C4-2B (cell line): ENCODE measurements at regions not wholly inside any gene's neighbourhood (a gene's known extent, or its start where the extent isn't known, plus 50 kb on each side); places are given as distances from the start of the nearest gene placed in this dataset.

Experiments
- H3K27ac ChIP-seq: fragments of 450-650 bp; 2 replicates; pipeline ENCODE4 v1.5.1; 2017
- ZFX ChIP-seq: fragments of 450-650 bp; IDR thresholded peaks from 2 replicates; pipeline ENCODE4 v1.6.1; 2017
- TF ChIP-seq, protein P1 (sequence below): fragments of 450-650 bp; conservative IDR thresholded peaks from 2 replicates; pipeline ENCODE4 v1.5.1; 2017; ENCODE audit warnings: mild to moderate bottlenecking

GRCh38 chr12:42707312-42708226 lies 118.0 kb upstream of the PRICKLE1 start:
- H3K27ac ChIP-seq: no peak overlapping the region
- TF ChIP-seq, protein P1, sequence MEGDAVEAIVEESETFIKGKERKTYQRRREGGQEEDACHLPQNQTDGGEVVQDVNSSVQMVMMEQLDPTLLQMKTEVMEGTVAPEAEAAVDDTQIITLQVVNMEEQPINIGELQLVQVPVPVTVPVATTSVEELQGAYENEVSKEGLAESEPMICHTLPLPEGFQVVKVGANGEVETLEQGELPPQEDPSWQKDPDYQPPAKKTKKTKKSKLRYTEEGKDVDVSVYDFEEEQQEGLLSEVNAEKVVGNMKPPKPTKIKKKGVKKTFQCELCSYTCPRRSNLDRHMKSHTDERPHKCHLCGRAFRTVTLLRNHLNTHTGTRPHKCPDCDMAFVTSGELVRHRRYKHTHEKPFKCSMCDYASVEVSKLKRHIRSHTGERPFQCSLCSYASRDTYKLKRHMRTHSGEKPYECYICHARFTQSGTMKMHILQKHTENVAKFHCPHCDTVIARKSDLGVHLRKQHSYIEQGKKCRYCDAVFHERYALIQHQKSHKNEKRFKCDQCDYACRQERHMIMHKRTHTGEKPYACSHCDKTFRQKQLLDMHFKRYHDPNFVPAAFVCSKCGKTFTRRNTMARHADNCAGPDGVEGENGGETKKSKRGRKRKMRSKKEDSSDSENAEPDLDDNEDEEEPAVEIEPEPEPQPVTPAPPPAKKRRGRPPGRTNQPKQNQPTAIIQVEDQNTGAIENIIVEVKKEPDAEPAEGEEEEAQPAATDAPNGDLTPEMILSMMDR: no peak
- no peak for TF ChIP-seq ZFX

DNA sequence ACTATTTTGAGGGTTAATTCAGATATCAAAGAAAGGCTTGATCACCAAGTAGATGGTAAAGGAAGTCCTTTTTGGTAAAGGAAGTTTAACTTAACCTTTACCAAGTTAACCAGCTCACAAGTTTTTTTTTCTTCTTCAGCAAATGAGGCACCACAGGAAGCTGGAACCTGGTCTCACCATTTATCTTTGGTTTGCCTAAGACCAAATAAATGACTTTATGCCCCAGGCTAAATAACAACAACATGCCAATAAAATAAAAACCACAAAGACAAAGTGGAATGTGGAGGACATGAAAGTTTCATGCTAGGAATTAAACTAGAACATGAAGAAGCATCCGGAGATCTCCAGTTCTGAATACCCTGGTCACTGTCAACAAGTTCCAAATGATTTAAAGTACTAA lies 116.8 kb upstream of the PRICKLE1 start:
- no peak for TF ChIP-seq ZFX
- TF ChIP-seq, protein P1: no peak
- H3K27ac ChIP-seq: no peak overlapping the region

- no peak for TF ChIP-seq ZFX
- TF ChIP-seq, protein P1: no peak
- no peak overlapping the region for H3K27ac ChIP-seq
These were observed 116.3 kb upstream of the PRICKLE1 start for GRCh38 chr12:42705863-42706262.

DNA sequence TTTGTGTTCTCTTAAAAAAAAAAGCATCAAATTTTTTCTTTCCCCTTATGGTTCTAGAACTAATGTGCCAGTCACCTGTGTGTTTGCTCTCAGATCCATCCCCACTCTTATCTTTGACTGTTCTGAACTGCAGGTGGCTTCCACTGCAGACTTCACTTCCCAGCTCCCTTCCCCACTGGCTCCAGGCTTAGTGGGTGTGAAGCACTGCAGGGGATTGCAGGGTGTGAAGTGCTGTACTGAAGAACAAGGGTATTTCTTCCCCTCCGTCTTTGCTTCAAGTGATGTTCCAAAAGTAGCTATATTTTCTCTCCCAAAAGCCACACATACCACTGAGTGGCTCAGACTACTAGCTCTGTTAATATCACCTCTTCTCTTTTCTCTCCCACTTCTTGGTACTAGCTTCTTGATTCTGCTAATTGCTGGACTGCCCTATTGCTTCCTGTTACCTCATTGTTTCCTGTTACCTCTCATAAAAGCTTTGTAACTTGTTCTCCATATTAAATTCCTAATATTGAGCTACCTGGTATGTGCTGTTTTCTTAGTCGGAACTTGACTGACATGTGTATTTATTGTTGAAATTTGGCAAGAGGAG lies 115.4 kb upstream of the PRICKLE1 start:
- H3K27ac ChIP-seq: no peak overlapping the region
- no peak for TF ChIP-seq ZFX
- TF ChIP-seq, protein P1: no peak

DNA sequence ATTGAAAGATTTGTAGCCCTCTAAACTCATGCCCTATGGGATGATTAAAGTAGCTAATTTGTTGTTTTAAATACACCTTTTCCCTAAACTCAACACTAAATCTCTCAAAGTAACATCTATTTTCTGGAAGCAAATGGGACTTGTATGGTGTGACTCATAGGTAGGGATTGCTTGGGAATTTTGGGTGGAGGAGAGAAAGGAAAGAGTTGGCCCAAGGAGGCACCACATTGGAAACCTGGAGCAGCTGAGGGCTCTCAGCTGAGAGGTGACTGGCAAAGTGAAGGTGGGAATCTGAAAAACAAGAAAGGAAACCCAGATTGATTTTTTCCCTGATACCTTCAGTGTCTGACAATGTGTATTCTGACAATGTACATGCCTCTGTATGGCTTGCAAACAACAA lies 114.8 kb upstream of the PRICKLE1 start:
- H3K27ac ChIP-seq: no peak overlapping the region
- TF ChIP-seq, protein P1: no peak
- no peak for TF ChIP-seq ZFX

- H3K27ac ChIP-seq: no peak overlapping the region
- TF ChIP-seq, protein P1: no peak
- TF ChIP-seq ZFX: no peak
These were observed 111.5 kb upstream of the PRICKLE1 start for GRCh38 chr12:42701084-42701483.

DNA sequence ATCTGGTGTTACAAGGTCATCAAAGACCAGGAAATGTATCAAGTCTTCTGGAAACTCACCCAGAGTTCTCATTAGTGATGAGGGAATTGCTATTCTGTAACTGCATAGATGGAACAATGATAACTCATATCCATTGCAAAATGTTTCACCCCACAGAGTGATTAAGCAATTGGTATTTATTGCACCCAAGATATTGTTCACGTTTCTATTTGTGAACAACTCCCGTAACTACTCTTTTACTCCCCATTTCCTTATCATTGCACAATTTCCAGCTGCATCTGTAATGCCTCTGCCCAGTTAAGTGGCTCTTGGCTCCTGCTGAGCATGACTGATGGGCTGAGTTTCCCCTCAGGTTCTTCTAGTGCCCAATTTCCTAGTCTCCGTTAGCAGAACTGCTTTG lies 108.7 kb upstream of the PRICKLE1 start:
- H3K27ac ChIP-seq: no peak overlapping the region
- TF ChIP-seq ZFX: no peak
- TF ChIP-seq, protein P1: no peak
